Coronary artery (tissue), 2 donors: ENCODE measurements at regions not wholly inside any gene's neighbourhood (a gene's known extent, or its start where the extent isn't known, plus 50 kb on each side); places are given as distances from the start of the nearest gene placed in this dataset.

ENCODE experiments used
- DNase-seq: peaks from one replicate; pipeline ENCODE4 v3.0.0-alpha.2; 2017; ENCODE audit warnings: low spot score
- H3K27ac ChIP-seq, 2 donors: fragments of 200-600 bp; sonication (generic); one replicate each; pipeline ENCODE4 v1.5.1; 2016 to 2019
- H3K4me3 ChIP-seq: fragments of 200-600 bp; sonication (generic); 2 replicates; pipeline ENCODE4 v1.5.1; 2016; ENCODE audit warnings: mild to moderate bottlenecking, moderate library complexity
- TF ChIP-seq, protein P1 (sequence below): fragments of 200-600 bp; sonication (generic); IDR thresholded peaks from one replicate; pipeline ENCODE4 v1.5.1; 2019; ENCODE audit warnings: antibody characterized with exemption

DNA sequence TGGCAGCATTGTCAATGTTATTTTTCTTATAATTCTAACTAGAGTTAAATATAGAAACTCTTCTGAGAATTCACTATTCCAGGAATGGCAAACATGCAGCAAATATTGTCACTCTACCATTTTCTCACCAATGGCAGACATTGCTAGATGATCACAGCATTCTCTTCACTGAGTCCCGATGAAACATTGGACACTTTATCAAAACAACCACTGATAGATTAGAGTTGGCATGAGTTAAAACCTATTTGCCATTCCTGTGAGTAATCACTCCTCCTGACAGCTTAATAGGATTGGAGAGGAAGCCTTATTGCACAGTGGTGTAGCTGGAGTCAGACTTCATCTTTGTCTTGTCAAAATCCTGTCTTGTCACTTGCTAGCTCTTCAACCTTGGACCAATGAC is 163.9 kb upstream of the THUMPD2 start:
- no peak overlapping the region for H3K27ac ChIP-seq
- TF ChIP-seq, protein P1, sequence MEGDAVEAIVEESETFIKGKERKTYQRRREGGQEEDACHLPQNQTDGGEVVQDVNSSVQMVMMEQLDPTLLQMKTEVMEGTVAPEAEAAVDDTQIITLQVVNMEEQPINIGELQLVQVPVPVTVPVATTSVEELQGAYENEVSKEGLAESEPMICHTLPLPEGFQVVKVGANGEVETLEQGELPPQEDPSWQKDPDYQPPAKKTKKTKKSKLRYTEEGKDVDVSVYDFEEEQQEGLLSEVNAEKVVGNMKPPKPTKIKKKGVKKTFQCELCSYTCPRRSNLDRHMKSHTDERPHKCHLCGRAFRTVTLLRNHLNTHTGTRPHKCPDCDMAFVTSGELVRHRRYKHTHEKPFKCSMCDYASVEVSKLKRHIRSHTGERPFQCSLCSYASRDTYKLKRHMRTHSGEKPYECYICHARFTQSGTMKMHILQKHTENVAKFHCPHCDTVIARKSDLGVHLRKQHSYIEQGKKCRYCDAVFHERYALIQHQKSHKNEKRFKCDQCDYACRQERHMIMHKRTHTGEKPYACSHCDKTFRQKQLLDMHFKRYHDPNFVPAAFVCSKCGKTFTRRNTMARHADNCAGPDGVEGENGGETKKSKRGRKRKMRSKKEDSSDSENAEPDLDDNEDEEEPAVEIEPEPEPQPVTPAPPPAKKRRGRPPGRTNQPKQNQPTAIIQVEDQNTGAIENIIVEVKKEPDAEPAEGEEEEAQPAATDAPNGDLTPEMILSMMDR: no peak
- no peak for DNase-seq
- no peak overlapping the region for H3K4me3 ChIP-seq

DNA sequence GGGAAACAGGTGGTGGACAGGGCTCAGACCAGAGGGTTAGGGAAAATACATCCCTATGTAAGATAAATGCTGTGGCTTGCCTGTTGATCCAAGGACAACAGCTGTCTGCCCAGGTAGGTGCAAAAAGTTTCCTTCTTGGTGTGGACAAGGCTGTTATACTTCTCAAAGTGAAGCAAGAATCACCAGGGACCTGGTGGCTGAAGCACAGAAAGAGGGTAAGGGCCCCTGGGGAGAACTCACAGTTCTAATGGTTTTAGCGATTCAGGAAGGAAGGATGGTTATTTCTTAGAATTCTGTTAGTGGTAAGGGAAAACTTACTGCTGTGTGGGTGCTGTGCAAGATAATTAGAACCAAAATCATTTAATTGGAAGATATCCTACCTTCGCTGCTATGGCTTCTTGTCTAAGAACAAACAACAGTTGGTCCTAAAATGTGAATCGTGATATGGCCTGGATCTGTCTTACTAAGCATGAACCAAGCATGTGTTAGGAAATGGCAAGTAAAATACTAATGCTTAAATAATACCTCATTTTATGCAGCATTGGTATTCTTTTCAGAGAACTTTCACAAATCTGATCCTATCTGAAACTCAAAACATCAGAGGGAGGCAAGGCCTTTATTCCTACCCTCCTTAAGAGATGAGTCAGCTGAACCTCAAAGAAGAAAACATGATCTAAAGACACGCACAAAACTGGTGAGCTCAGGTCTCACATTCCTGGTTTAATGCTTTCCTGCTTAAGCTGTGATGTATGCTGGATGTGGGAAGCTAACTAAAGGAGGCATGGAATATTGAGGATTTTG is 159.2 kb upstream of the THUMPD2 start:
- Histone ChIP-seq H3K4me3 (no peak overlapping the region), H3K27ac (no peak overlapping the region)
- no peak for DNase-seq
- TF ChIP-seq, protein P1: no peak

DNA sequence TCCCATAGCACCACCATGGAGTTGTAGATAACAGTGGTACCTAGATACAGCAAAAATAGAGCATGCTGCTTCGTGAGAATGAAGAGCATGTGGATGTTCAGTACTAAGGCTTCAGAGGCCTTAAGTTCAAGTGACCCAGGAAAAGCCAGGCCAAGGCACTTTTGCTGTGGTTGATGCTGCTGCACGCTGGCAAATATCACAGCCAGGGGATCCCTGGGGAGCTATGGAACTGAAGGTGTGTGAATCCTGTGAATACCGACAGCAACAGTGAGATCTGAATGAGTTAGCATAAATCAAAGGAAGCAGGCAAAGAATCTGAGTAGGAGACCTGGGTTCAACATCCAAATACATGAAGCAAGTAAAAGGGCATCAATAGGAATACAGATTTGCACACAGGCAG is 158.6 kb upstream of the THUMPD2 start:
- Histone ChIP-seq H3K27ac (no peak overlapping the region), H3K4me3 (no peak overlapping the region)
- DNase-seq: no peak
- TF ChIP-seq, protein P1: no peak

GRCh38 chr2:39934851-39935250 is 155.8 kb upstream of the THUMPD2 start:
- no peak overlapping the region for H3K27ac ChIP-seq

GRCh38 chr2:39933196-39933595 is 154.1 kb upstream of the THUMPD2 start:
- H3K27ac ChIP-seq: no peak overlapping the region
- DNase-seq: no peak
- no peak overlapping the region for H3K4me3 ChIP-seq
- TF ChIP-seq, protein P1: no peak

More at GRCh38 chr2:39934851-39935250, 155.8 kb upstream of the THUMPD2 start:
- no peak overlapping the region for H3K4me3 ChIP-seq
- no peak for DNase-seq
- TF ChIP-seq, protein P1: no peak

- TF ChIP-seq, protein P1: no peak
These were observed 153.1 kb upstream of the THUMPD2 start for GRCh38 chr2:39932198-39932597.

More at GRCh38 chr2:39932198-39932597, 153.1 kb upstream of the THUMPD2 start:
- Histone ChIP-seq H3K27ac (no peak overlapping the region), H3K4me3 (no peak overlapping the region)
- DNase-seq: no peak
